ENCODE measurements at regions not wholly inside any gene's neighbourhood (a gene's known extent, or its start where the extent isn't known, plus 50 kb on each side); places are given as distances from the start of the nearest gene placed in this dataset.

DNA sequence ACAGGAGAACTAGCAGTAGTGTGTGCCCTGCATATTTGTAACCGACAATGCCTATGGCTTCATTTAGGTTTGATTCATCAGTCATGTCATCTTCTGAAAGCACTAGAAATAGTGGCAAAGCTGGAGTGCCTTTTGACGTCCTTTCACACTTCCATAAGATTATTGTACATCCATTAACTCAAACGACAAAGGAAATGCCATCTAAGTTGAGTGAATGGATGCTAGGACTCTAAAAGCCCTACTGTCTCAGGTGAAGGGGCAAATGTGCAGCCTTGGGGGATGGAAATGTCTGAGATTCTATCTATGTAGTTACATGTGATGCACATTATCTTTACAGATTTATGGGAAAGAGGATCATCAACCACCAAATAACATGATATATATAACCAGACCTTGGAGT is 1473.6 kb downstream of the STIM2 start:
- no peak for TF ChIP-seq POLR2A (IDR thresholded peaks at IDR 0.05; ENCODE audit: low read length)
- no peak for TF ChIP-seq GATA1 (IDR thresholded peaks at IDR 0.05; ENCODE audit: low read depth, low read length)
